Lung (tissue), 11 donors: ENCODE measurements at regions not wholly inside any gene's neighbourhood (a gene's known extent, or its start where the extent isn't known, plus 50 kb on each side); places are given as distances from the start of the nearest gene placed in this dataset.

Experiments used
- ATAC-seq: fragments of 200-7000 bp; cut with Tn5 transposase; one replicate; pipeline ENCODE4 v1.9.1; 2020; ENCODE audit warnings: moderate number of reproducible peaks; ENCODE audit not compliant: insufficient read depth, low FRiP score
- DNase-seq, 3 donors: peaks; one replicate each; pipeline ENCODE4 v3.0.0-alpha.2; 2013 to 2017
- H3K27ac ChIP-seq, 2 donors: one replicate each; pipeline ENCODE4 v1.5.1; 2013; ENCODE audit warnings: mild to moderate bottlenecking in 2 of 2, moderate library complexity in 2 of 2, control low read depth in 1 of 2, inconsistent platforms in 1 of 2, low read depth in 1 of 2, low read length in 1 of 2
- H3K27me3 ChIP-seq, 3 donors: one replicate each; pipeline ENCODE4 v1.5.1; 2013; ENCODE audit warnings: low read length in 2 of 3; ENCODE audit not compliant: control insufficient read depth in 3 of 3, insufficient read depth in 3 of 3
- H3K36me3 ChIP-seq, 4 donors: one replicate each; pipeline ENCODE4 v1.5.1; 2013; ENCODE audit warnings: low read length in 4 of 4, mild to moderate bottlenecking in 1 of 4, moderate library complexity in 1 of 4; ENCODE audit not compliant: control insufficient read depth in 4 of 4, insufficient read depth in 4 of 4
- H3K4me1 ChIP-seq, 5 donors: one replicate each; pipeline ENCODE4 v1.5.1; 2013; ENCODE audit warnings: low read length in 5 of 5, mild to moderate bottlenecking in 2 of 5, moderate library complexity in 1 of 5; ENCODE audit not compliant: control insufficient read depth in 5 of 5, insufficient read depth in 5 of 5
- H3K4me3 ChIP-seq: one replicate; pipeline ENCODE4 v1.5.1; 2013; ENCODE audit warnings: mild to moderate bottlenecking, control low read depth, moderate library complexity
- H3K9ac ChIP-seq, 2 donors: one replicate each; pipeline ENCODE4 v1.5.1; 2013; ENCODE audit warnings: low read length in 2 of 2, control low read depth in 1 of 2; ENCODE audit not compliant: insufficient read depth in 1 of 2
- H3K9me3 ChIP-seq, 4 donors: one replicate each; pipeline ENCODE4 v1.5.1; 2013; ENCODE audit warnings: low read length in 3 of 4, mild to moderate bottlenecking in 1 of 4, moderate library complexity in 1 of 4; ENCODE audit not compliant: control insufficient read depth in 4 of 4, insufficient read depth in 3 of 4
- CTCF ChIP-seq: IDR thresholded peaks from 2 replicates; pipeline ENCODE4 v1.5.1; 2012; ENCODE audit warnings: mild to moderate bottlenecking; ENCODE audit errors: control extremely low read depth, extremely low read depth
- WGBS, 2 donors: extraction: QIAGEN DNeasy Blood & Tissue Kit; methylation state at CpG; one replicate each; pipeline ENCODE4 v1.1.7; 2013; 5-methylcytosine and 5-hydroxymethylcytosine counted together
- donor health status: control.
- donor health status: control.
- donor health status: Bipolar disorder and iron deficiency.
- donor health status: healthy.
- donor health status: DM: yes; HTN: yes; CAD: no.

- Histone ChIP-seq H3K4me1 (no peaks in the 10 kb centered on the region), H3K27ac (no peak overlapping the region), H3K9ac (no peak overlapping the region), H3K9me3 (peaks cover 0 to 5% (median 2%) of the 10 kb centered on the region in 4 donors), H3K4me3 (no peak overlapping the region), H3K27me3 (no peaks in the 10 kb centered on the region), H3K36me3 (no peaks in the 10 kb centered on the region)
- 88 to 91% methylated on average over 9 of the region's 9 CpGs for WGBS, 2 donors
- TF ChIP-seq CTCF, result no peak
- ATAC-seq (no peak), DNase-seq (no peak)
These were observed 575.0 kb downstream of the CHSY3 start for GRCh38 chr5:130479045-130479804.

- H3K36me3 ChIP-seq, result no peaks in the 10 kb centered on the region
- peaks cover 0 to 9% (median 2%) of the 10 kb centered on the region in 4 donors for H3K9me3 ChIP-seq
- no peak overlapping the region for H3K9ac ChIP-seq
- TF ChIP-seq CTCF, result no peak
- 86 to 91% methylated on average over 6 of the region's 6 CpGs for WGBS, 2 donors
- ATAC-seq (no peak), DNase-seq (no peak)
- H3K27ac ChIP-seq, result no peak overlapping the region
- no peaks in the 10 kb centered on the region for H3K27me3 ChIP-seq
- no peak overlapping the region for H3K4me3 ChIP-seq
- H3K4me1 ChIP-seq, result no peaks in the 10 kb centered on the region
These were observed 572.1 kb downstream of the CHSY3 start for GRCh38 chr5:130476325-130476724.

GRCh38 chr5:130462516-130462915 lies 558.3 kb downstream of the CHSY3 start:
- Histone ChIP-seq H3K36me3 (no peaks in the 10 kb centered on the region), H3K9ac (no peak overlapping the region), H3K4me3 (no peak overlapping the region), H3K27me3 (no peaks in the 10 kb centered on the region), H3K9me3 (peaks cover 0 to 3% (median 2%) of the 10 kb centered on the region in 4 donors), H3K4me1 (no peaks in the 10 kb centered on the region), H3K27ac (no peak overlapping the region)
- ATAC-seq (no peak), DNase-seq (no peak)
- no peak for TF ChIP-seq CTCF
- WGBS, 2 donors, result 99 to 100% methylated on average over 1 of the region's 1 CpG

- DNase-seq (no peak), ATAC-seq (no peak)
- H3K27me3 ChIP-seq, result no peaks in the 10 kb centered on the region
- H3K27ac ChIP-seq, result no peak overlapping the region
- no peaks in the 10 kb centered on the region for H3K4me1 ChIP-seq
- no peak overlapping the region for H3K9ac ChIP-seq
- TF ChIP-seq CTCF, result no peak
- H3K9me3 ChIP-seq, result peaks cover 0 to 10% (median 4%) of the 10 kb centered on the region in 4 donors
- H3K36me3 ChIP-seq, result no peaks in the 10 kb centered on the region
- 85 to 96% methylated on average over 2 of the region's 2 CpGs for WGBS, 2 donors
- H3K4me3 ChIP-seq, result no peak overlapping the region
These were observed 550.9 kb downstream of the CHSY3 start for GRCh38 chr5:130455175-130455574.
